K562 (cell line): ENCODE measurements at regions not wholly inside any gene's neighbourhood (a gene's known extent, or its start where the extent isn't known, plus 50 kb on each side); places are given as distances from the start of the nearest gene placed in this dataset.

ENCODE experiments used
- FOXA3 ChIP-seq, 2 experiments: fragments of 450-650 bp in 1 of 2; sonication (generic) in 1 of 2; formaldehyde crosslinking; IDR thresholded peaks in 1 of 2; conservative IDR thresholded peaks in 1 of 2; 2 replicates each; pipeline versions ENCODE4 v1.4.0 to v1.8.0; 2020 to 2022; ENCODE audit warnings: mild to moderate bottlenecking in 2 of 2, missing genetic modification reagents in 1 of 2
- L3MBTL2 ChIP-seq: fragments of 450-650 bp; IDR thresholded peaks from 2 replicates; pipeline ENCODE4 v1.6.1; 2016; ENCODE audit warnings: mild to moderate bottlenecking, moderate library complexity
- MGA ChIP-seq: fragments of 450-650 bp; IDR thresholded peaks from 2 replicates; pipeline ENCODE4 v1.6.1; 2016; ENCODE audit warnings: mild to moderate bottlenecking, moderate library complexity
- MTA2 ChIP-seq: fragments of 450-650 bp; IDR thresholded peaks from 2 replicates; pipeline ENCODE4 v1.6.1; 2016; ENCODE audit warnings: low read depth
- SMARCA4 ChIP-seq: fragments of 450-650 bp; IDR thresholded peaks from 2 replicates; pipeline ENCODE4 v1.6.1; 2016
- TF ChIP-seq, protein P1 (sequence below), 2 experiments: fragments of 450-650 bp; conservative IDR thresholded peaks; 2 replicates each; pipeline ENCODE4 v1.6.1; 2017; ENCODE audit warnings: mild to moderate bottlenecking in 2 of 2, moderate library complexity in 2 of 2
- TF ChIP-seq, protein P2 (sequence below): fragments of 450-650 bp; IDR thresholded peaks from 2 replicates; pipeline ENCODE4 v1.6.1; 2017; ENCODE audit warnings: antibody characterized with exemption, mild to moderate bottlenecking

DNA sequence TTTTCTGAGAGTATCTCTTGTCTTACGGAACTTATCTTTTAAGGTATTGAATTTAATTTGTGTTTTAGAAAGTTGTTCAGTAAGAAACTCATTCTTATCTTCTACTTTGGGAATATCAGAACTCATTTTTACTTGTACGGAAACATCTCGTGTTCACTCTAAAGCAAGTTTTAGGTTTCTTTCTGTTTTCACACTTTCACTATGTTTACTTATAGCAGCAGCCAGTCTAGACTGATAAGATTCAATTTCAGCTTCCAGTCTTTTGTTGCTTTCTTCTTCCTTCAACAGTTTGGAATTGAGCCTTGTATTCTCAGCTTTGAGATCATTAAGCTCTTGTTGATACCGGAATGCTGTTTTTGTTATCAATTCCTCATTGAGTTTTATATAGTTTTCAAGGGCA, 575.2 kb upstream of the DEFB115 start (continued):
- TF ChIP-seq MGA (0 out of 2 replicates have a peak, but pooled peaks have one; percentile 7), L3MBTL2 (peak; percentile 44; the same call in 1 of the 2 replicates), MTA2 (peak; percentile 31; the same call in 1 of the 2 replicates), FOXA3 (CRISPR knock-in tag; conservative IDR thresholded peaks at IDR 0.05 in 1 of 2, IDR thresholded peaks at IDR 0.05 in 1 of 2) (peak in 1 of 2 experiments; percentile 75; a peak in 2 of 4 replicates), SMARCA4 (peak; percentile 67)
- TF ChIP-seq, protein P1, sequence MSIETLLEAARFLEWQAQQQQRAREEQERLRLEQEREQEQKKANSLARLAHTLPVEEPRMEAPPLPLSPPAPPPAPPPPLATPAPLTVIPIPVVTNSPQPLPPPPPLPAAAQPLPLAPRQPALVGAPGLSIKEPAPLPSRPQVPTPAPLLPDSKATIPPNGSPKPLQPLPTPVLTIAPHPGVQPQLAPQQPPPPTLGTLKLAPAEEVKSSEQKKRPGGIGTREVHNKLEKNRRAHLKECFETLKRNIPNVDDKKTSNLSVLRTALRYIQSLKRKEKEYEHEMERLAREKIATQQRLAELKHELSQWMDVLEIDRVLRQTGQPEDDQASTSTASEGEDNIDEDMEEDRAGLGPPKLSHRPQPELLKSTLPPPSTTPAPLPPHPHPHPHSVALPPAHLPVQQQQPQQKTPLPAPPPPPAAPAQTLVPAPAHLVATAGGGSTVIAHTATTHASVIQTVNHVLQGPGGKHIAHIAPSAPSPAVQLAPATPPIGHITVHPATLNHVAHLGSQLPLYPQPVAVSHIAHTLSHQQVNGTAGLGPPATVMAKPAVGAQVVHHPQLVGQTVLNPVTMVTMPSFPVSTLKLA (conservative IDR thresholded peaks at IDR 0.05): 0 out of 4 replicates have a peak, but pooled peaks of 1 of the 2 experiments have one; percentile 30
- TF ChIP-seq, protein P2, sequence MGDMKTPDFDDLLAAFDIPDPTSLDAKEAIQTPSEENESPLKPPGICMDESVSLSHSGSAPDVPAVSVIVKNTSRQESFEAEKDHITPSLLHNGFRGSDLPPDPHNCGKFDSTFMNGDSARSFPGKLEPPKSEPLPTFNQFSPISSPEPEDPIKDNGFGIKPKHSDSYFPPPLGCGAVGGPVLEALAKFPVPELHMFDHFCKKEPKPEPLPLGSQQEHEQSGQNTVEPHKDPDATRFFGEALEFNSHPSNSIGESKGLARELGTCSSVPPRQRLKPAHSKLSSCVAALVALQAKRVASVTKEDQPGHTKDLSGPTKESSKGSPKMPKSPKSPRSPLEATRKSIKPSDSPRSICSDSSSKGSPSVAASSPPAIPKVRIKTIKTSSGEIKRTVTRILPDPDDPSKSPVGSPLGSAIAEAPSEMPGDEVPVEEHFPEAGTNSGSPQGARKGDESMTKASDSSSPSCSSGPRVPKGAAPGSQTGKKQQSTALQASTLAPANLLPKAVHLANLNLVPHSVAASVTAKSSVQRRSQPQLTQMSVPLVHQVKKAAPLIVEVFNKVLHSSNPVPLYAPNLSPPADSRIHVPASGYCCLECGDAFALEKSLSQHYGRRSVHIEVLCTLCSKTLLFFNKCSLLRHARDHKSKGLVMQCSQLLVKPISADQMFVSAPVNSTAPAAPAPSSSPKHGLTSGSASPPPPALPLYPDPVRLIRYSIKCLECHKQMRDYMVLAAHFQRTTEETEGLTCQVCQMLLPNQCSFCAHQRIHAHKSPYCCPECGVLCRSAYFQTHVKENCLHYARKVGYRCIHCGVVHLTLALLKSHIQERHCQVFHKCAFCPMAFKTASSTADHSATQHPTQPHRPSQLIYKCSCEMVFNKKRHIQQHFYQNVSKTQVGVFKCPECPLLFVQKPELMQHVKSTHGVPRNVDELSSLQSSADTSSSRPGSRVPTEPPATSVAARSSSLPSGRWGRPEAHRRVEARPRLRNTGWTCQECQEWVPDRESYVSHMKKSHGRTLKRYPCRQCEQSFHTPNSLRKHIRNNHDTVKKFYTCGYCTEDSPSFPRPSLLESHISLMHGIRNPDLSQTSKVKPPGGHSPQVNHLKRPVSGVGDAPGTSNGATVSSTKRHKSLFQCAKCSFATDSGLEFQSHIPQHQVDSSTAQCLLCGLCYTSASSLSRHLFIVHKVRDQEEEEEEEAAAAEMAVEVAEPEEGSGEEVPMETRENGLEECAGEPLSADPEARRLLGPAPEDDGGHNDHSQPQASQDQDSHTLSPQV: peak; percentile 63
